ENCODE measurements at regions not wholly inside any gene's neighbourhood (a gene's known extent, or its start where the extent isn't known, plus 50 kb on each side); places are given as distances from the start of the nearest gene placed in this dataset.
"Not testable (repeated sequence)": the region's sequence is repeated elsewhere in the genome, so short reads cannot be mapped to it uniquely, and the experiment has no call there.

DNA sequence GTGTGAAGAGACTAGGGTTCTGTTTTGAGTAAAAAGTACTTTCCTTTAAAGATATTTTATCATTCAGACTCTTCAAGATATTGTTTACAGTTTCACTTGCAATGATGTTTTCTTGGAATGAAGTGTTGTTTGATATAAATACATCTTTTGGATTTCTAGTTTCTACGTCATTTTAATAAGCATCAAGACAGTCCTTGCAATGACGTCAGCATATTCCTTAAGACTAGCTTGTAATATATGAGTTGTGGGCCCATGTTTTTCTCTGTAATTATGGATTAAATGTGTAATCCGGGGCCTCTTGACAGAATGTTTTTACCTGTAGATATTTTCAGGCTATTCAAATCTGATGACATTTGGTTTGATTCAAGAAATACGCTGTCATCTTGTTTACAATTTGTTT is 66.1 kb downstream of the RBMX2 start:
- DNase-seq (ENCODE audit: missing footprints) (no peak), ATAC-seq (no peak)
- intact Hi-C loops (cut with DNase I), result no loop called here

DNA sequence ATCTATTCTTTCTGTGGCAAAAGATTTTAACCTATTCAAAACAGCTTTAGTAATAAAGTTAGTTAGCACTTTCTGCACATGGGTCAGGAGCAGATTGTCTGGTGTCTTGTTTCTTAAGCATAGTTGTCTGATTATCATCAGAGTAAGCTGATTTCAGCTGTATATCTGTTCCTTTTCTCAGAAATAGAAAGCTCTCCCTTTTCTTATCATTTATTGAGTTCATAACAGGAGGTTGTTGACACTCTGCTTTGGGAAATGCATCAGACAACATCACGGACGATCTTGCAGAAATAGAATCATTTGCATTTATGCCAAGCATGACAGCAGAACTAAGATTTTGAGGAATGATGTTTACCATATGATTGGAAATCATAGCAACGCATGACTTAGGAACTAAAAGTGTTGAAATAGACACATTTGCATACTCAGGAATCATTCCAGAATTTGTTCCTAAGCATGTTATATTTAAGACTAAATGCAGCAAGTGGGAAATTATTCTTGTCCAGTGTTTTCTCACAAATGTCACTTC is 66.7 kb downstream of the RBMX2 start:
- ATAC-seq (no peak), DNase-seq (ENCODE audit: missing footprints) (no peak)
- intact Hi-C loops (cut with DNase I), result no loop called here

DNA sequence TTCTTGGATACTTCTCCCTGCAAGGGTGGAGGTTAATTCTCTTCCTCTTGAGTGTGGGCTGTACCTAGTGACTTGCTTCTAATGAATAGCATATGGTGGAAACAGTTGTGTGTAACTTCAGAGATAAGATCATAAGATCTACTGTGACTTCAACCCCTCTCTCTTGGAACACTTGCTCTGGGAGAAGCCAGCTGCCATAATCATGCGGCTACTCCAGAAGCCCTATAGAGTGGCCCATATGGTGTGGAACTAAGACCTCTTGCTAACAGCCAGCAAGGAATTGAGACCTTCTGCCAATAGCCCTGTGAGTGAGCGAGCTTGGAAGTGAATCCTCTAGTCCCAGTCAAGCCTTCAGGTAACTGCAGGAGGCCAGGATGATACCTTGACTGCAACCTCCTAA is 81.1 kb downstream of the RBMX2 start:
- ATAC-seq, result no peak
- intact Hi-C loops (cut with DNase I), result no loop called here
- DNase-seq (ENCODE audit: missing footprints), result no peak

DNA sequence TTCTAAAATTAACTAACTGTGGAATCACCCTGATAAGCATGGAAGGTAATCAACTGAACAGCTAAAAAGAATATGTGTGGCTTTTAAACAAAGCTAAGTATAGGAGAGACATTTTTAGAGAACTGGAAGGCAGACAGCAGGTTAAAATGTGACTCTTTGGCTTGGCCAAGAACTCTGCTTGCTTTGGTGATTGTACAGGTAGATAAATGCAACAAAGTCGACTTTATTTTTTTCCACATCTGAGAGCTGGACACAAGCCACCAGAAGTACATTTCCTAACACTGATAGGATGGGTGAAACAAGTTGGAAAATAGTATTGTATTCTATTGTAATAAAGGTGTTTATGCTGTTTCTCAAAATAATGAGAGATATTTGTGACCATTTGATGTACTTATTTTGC is 84.1 kb downstream of the RBMX2 start:
- intact Hi-C loops (cut with DNase I), result no loop called here
- DNase-seq (ENCODE audit: missing footprints) (no peak), ATAC-seq (no peak)

DNA sequence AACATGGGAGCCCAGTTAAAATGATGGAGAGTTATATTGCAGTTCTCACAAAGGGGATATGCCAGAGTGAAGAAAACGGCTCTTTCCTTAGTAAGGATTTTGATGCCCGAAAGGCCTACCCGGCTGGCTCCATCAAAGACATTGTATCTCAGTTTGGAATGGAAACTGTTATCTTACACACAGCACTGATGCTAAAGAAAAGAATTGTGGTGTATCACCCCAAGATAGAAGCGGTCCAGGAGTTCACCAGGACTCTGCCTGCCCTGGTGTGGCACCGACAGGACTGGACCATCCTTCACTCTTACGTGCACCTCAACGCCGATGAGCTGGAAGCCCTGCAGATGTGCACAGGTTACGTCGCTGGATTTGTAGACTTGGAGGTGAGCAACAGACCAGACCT is 93.7 kb downstream of the RBMX2 start:
- DNase-seq (ENCODE audit: missing footprints); ATAC-seq; intact Hi-C loops (cut with DNase I): not testable (repeated sequence)

DNA sequence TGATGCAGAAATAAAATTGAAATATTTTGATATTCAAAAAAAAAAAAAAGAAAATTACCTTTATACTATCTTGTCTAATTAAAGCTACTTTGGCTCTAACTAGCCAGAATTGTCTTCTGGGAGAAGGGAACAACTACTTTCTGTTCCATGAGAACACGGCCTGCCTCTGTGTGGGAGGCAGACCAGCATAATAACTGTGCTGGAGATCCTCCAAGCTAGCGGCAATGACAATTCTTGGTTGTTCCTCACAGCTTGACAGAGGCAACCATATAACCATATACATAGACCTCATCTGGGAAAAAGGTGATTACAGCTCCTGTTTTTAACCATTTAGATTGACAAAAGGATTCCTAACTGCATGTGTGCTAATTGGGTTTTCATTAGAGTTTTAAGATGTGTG is 95.7 kb downstream of the RBMX2 start:
- ATAC-seq, result peak; percentile 44
- intact Hi-C loops (cut with DNase I), result no loop called here
- no peak for DNase-seq (ENCODE audit: missing footprints)

DNA sequence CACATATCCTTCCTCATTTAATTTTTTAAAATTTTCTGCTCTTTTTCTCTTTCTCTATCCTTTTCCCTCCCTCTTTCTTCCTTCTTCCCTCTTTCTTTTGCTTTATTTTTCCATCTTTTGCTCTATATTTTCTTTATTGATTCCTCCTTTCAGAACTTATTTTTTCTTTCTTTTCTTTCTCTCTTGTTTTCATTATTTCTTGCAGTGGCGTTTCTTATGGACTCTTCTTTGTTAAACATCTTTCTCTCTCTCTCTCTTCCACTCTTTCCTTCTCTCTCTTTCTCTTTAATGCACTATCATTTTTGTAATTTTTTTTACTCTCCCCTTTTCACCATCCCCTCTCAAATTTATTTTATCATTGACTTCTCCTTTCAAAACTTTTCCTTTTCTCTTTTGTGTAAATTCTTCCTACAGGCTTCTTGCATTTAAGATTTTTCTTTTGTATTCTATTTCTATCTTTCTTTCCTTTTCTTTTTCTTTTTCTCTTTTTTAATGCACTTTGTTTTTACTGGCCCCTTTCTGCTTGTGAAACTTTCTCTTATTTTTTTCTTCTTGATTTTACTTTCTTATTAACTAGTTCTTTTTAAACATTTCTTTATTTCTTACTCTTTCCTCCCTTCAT is 97.0 kb downstream of the RBMX2 start:
- ATAC-seq (no peak), DNase-seq (ENCODE audit: missing footprints) (no peak)
- intact Hi-C loops (cut with DNase I), result no loop called here

DNA sequence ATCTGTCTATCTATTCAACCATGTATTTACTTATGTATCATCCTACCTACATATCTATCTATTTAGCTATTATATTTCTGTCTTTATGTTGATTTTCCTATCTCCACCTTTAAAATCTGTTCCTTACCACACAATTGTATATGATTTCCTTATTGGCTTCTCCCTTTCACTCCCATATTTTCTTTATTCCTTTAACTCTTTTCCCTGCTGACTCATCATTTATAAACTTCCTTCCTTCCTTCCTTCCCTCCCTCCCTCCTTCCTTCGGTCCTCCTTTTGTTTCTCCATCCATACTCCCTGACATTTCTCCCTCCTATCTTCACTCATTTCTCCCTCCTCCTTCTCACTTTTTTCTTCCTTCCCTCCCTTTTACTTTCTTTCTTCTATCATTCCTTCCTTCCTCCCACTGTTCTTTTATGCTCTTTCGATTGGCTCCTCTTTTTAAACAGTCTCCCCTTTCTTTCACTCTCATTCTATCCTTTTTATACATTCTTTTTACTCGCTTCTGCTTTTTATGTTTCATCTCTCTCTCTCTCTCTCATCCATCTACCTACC is 100.3 kb downstream of the RBMX2 start:
- ATAC-seq, result no peak
- no peak for DNase-seq (ENCODE audit: missing footprints)
- intact Hi-C loops (cut with DNase I), result no loop called here

DNA sequence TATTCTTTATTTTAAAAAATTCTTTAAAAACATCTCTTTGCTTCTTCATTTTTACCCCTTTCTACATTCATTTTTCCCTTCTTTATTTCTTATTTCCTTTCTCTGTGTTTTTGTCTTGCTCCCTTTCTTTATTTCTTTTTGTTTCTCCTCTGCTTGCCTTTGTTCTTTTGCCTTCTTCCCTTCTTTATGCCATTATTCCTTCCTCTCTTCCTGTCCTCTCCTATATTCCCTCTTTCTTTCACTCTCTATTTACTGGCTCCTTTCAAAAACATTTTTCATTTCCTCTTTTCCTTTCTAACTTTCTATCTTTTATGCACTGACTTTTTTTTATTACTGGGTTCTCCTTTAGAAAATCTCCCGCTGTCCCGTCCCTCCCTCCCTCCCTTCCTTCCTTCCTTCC is 102.2 kb downstream of the RBMX2 start:
- DNase-seq (ENCODE audit: missing footprints) (no peak), ATAC-seq (no peak)
- intact Hi-C loops (cut with DNase I), result no loop called here

DNA sequence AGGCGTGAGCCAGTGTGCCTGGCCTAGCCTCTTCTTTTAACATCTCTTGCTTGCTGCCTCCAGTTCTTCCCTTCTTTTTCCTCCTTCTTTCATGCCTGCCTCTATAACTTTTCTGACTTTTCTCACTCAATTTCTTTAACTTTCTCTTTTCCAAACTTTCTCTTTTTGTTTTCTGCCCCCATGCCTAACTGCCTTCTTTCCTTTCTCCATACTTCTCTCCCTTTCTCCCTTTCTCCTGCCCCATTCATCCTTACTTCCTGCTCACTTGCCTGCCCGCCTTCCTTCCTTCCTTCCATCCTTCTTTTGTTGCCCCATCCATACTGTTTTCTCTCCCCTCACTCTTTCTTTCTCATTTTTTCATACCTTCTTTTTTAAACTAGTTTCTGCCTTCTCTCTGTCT is 105.2 kb downstream of the RBMX2 start:
- intact Hi-C loops (cut with DNase I), result no loop called here
- ATAC-seq (no peak), DNase-seq (ENCODE audit: missing footprints) (no peak)

DNA sequence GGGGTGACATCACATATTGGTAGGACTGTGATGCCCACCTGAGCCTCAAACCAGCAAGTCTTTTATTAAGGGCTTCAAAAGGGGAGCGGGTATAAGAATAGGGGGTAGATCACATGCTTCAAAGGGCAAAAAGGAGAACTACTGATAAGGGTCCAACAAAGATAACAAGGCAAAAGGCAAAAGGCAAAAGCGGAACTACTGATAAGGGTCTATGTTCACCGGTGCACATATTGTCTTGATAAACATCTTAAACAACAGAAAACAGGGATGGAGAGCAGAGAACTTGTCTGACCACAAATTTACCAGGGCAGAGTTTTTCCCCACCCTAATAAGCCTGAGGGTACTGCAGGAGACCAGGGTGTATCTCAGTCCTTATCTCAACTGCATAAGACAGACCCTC is 110.7 kb downstream of the RBMX2 start:
- intact Hi-C loops (cut with DNase I); ATAC-seq: not testable (repeated sequence)

DNA sequence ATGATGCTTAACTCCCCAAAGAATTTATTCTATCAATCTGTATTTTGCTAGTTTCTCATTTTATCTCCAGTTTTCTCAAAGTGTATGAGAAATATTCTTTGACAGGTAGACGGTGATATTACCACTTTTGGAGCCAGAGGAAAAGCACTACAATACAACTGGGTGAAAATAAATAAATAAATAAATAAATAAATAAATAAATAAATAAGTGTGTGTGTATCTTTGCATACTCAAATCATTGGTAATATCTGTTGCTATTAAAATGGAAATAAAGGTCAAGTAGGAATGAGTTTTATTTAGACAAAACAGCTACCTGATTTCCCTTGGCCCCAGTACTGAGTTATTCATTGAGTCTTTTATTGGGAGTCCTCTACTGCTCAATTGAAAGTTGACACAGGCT is 114.3 kb downstream of the RBMX2 start:
- intact Hi-C loops (cut with DNase I), result no loop called here
- no peak for DNase-seq (ENCODE audit: missing footprints)
- no peak for ATAC-seq

More for the DNA sequence above, 110.7 kb downstream of the RBMX2 start:
- not testable (repeated sequence) for DNase-seq (ENCODE audit: missing footprints)

DNA sequence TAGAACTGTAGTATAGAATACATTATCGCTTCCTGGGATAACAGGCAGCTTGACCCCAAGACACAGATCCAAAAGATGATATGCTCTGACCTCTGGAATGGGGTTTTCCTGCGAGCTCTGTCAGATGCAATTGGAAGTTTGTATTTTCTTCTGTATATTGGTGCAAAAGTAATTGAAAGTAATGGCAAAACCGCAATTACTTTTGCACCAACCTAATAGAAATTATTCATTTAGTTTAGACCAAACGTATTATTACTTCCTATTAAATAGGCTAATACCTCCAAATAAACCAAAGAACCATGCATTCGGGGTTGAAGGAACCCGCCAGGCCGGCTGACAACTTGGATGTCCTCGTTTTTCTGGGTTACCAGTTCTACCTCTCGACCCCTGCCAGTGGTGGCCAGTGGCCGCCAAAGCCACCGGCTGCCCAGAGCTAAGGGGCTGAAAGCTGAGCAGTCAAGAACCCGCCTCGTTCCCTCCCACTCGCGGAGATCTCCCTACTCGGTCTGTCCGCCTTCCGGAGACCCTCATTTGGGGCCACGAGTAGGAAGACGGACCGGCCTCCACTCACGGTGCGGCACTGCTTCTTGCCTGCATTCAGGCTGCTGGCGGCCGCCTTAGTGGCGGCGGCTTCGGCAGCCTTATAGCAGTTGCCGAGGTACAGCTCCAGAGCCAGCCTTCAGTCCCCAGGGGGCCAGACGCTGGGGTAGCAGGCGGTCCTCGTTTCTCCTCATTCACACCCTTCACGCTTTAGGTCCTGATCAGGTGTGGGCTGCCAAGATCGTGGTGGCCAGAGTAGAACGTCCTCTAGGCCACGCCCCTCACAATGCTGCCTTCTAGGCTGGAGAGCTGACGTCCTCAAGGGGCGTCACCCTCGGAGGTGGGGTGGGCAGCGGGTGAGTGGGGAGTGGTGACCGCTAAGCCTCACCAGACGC is 121.9 kb downstream of the RBMX2 start:
- intact Hi-C loops (cut with DNase I), result no loop called here
- DNase-seq (ENCODE audit: missing footprints) (no peak), ATAC-seq (peak; percentile 77)

DNA sequence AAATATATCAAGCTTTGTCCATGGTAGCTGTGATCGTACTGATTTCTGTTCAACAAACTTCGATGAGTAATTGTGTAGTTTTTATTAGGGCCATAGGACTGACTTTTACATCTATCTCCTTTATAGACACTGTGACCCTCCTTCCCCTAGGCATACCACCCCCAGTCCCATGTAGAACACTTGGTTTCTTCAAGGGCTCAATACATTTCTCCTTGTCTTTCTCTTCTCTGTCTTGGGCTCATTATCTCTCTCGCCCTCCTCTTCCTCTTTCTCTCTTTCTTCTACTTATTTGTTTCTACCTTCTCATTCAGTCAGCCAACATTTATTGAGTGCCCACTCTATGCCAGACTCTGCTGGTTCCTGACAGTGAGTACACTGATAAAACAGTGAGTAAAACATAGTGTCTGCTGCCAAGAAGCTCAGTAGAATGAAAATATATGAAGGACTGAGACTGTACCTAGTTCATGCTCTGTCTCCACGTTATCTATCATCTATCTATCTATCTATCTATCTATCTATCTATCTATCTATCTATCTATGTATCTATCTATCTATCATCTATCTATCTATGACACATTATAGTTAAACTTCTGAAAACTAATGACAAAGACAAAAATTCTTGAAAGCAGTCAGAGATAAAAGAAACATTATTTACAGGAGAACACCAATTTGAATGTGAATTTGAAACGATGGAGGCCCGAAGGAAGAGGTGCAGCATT is 122.8 kb downstream of the RBMX2 start:
- intact Hi-C loops (cut with DNase I), result no loop called here
- ATAC-seq, result no peak
- no peak for DNase-seq (ENCODE audit: missing footprints)

DNA sequence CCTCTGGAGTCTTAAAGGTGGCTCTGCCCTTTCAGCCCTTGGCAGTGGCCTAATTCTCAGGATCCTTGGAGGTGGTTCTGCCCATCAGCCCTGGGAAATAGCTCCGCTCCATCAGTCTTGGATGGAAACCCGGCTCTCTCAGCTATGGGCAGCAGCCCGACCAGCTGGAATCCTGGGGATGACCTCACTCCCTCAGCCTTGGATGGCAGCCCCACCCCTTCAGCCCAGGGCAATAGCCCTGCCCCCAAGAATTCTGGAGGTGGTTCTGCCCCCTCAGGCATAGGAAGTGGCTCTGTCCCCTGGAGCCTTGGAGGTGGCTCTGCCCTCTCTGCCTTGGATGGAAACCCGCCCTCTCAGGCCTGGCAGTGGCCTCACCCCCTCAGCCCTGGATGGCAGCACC is 127.7 kb downstream of the RBMX2 start:
- DNase-seq (ENCODE audit: missing footprints) (no peak), ATAC-seq (no peak)
- intact Hi-C loops (cut with DNase I), result no loop called here

DNA sequence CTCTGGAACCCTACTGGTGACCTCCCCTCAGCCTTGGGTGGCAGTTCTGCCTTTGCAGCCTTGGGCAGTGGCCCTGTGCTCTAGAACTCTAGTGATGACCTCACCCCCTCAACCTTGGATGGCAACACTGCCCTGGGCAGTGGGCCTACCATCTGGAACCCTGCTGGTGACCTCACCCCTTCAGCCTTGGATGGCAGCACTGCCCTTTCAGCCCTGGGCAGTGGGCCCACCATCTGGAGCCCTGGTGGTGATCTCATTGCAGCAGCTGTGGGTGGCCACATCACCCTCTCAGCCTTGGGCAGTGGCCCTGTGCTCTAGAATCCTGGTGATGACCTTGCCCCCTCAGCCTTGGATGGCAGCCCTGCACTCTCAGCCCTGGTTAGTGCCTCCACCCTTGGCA is 129.3 kb downstream of the RBMX2 start:
- ATAC-seq, result no peak
- DNase-seq (ENCODE audit: missing footprints), result no peak
- intact Hi-C loops (cut with DNase I), result no loop called here

DNA sequence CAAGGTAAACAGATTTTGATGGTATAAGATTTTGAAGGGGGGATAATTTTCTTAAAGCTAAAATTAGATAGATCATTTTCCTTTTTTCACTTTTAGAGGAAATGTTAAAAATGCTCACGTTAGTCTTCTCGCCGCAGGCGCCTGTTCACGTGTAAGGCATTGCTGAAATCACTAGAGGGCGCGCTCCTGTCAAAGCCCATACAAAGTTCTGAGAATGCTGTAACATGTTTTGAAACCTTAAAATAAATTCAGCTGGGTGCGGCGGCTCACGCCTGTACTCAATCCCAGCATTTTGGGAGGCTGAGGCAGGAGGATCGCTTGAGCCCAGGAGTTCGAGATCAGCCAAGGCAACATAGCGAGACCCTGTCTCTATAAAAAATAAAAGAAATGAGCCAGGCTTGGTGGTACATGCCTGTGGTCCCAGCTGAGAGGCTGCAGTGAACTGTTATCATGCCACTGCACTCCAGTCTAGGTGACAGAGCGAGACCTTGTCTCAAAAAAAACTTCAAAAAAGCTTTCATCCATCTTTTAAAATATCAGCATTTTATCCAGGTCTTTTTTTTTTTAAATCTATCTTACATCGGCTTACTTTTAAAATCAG is 138.0 kb downstream of the RBMX2 start:
- intact Hi-C loops (cut with DNase I), result loop anchor here (2.0 kb wide), 1 partner anchor 377 kb away; no protein-coding TSS in a partner anchor
- DNase-seq (ENCODE audit: missing footprints), result no peak
- no peak for ATAC-seq

DNA sequence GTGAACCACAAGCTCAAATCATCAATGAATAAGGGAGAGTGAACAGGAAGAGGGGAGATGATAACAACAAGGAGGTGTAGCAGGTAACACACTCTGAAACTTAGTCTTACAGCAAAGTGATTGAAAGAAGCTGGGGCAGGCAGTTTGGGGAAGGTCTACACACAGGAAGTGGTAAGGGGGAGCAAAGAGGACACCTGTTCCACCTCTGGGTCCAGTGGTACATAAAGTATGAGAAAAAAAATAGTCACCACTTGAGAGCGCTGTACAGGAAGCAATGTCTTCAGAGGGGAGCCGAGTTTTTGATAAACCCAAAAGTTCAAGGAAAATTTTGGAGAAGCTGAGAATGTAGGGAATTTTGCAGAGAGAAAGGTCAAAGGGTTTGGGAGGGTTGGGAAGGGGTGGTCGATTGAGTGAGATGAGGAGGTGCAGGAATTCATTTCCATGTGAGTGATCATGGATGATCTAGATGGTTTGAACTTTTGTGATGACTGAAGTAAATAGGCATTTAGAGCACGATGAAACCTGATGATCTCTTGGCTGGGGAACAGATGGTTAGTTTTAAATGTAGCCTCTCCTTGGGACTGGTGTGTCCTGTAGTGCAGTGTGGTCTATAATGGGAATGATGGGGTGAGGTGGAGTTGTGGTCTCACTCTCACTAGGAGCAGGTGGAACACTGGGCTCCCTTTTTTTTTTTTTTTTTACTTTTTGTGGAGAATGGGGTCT is 142.0 kb downstream of the RBMX2 start:
- DNase-seq (ENCODE audit: missing footprints) (no peak), ATAC-seq (no peak)
- intact Hi-C loops (cut with DNase I), result no loop called here

Measured in Right ventricle myocardium inferior (tissue), 1 donor.